Ishikawa (cell line): ENCODE measurements at regions not wholly inside any gene's neighbourhood (a gene's known extent, or its start where the extent isn't known, plus 50 kb on each side); places are given as distances from the start of the nearest gene placed in this dataset.

Experiments used
- CEBPB ChIP-seq: IDR thresholded peaks from 2 replicates; pipeline ENCODE4 v1.6.1; 2012
- RAD21 ChIP-seq: IDR thresholded peaks from 2 replicates; pipeline ENCODE4 v1.6.1; 2012; ENCODE audit warnings: low read depth
- REST ChIP-seq: IDR thresholded peaks from 2 replicates; pipeline ENCODE4 v1.6.1; 2012; ENCODE audit warnings: low read depth, mild to moderate bottlenecking
- TAF1 ChIP-seq: IDR thresholded peaks from 2 replicates; pipeline ENCODE4 v1.6.1; 2012; ENCODE audit warnings: low read depth, mild to moderate bottlenecking
- TCF12 ChIP-seq: IDR thresholded peaks from 2 replicates; pipeline ENCODE4 v1.6.1; 2012; ENCODE audit warnings: low read depth
- YY1 ChIP-seq: IDR thresholded peaks from 2 replicates; pipeline ENCODE4 v1.6.1; 2012; ENCODE audit warnings: low read depth

DNA sequence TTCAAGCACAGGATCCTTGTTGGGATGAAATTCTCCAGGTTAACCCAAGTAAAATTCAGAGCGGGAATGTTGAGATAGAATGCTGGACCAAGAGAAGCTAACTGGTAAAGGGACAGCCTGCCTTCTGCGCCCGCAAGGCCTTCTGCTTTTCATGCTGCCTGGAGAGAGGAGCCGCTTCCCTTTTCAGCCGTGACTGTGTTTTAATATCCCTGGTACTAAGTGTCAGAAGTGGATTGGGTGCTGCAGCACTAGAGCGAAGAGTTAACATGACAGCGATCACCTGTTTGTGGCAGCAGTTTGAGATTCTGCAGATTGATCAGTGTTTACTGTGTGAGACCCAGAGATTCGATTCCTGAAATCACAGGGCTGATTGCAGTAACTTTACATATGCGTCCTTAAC lies 197.4 kb upstream of the ZNF536 start:
- TF ChIP-seq REST (no peak), RAD21 (no peak), TCF12 (no peak), YY1 (no peak), CEBPB (no peak), TAF1 (no peak)
